GM21360 (cell line): ENCODE measurements at regions not wholly inside any gene's neighbourhood (a gene's known extent, or its start where the extent isn't known, plus 50 kb on each side); places are given as distances from the start of the nearest gene placed in this dataset.
"Not testable (repeated sequence)": the region's sequence is repeated elsewhere in the genome, so short reads cannot be mapped to it uniquely, and the experiment has no call there.

Source experiments
- ATAC-seq: cut with Tn5 transposase; IDR thresholded peaks from one replicate; pipeline ENCODE4 v1.9.1; 2021; ENCODE audit warnings: mild to moderate bottlenecking, moderate library complexity; ENCODE audit not compliant: unreplicated experiment

GRCh38 chr3:75380276-75380771 lies 283.8 kb upstream of the FRG2C start:
- no peak for ATAC-seq

GRCh38 chr3:75384016-75384415 lies 280.1 kb upstream of the FRG2C start:
- not testable (repeated sequence) for ATAC-seq

GRCh38 chr3:75388486-75389124 lies 275.5 kb upstream of the FRG2C start:
- ATAC-seq: not testable (repeated sequence)

GRCh38 chr3:75393288-75393694 lies 270.8 kb upstream of the FRG2C start:
- not testable (repeated sequence) for ATAC-seq

GRCh38 chr3:75394102-75394501 lies 270.0 kb upstream of the FRG2C start:
- not testable (repeated sequence) for ATAC-seq

GRCh38 chr3:75394562-75395360 lies 269.4 kb upstream of the FRG2C start:
- not testable (repeated sequence) for ATAC-seq

- ATAC-seq: no peak
Observed at GRCh38 chr3:75395580-75396315, 268.4 kb upstream of the FRG2C start.

- no peak for ATAC-seq
Observed at GRCh38 chr3:75396316-75396802, 267.8 kb upstream of the FRG2C start.

- not testable (repeated sequence) for ATAC-seq
Observed at GRCh38 chr3:75397486-75397885, 266.6 kb upstream of the FRG2C start.

GRCh38 chr3:75422101-75422945 lies 241.8 kb upstream of the FRG2C start:
- ATAC-seq: not testable (repeated sequence)

- ATAC-seq: not testable (repeated sequence)
Observed at GRCh38 chr3:75425379-75425778, 238.7 kb upstream of the FRG2C start.

- ATAC-seq: not testable (repeated sequence)
Observed at GRCh38 chr3:75427486-75427885, 236.6 kb upstream of the FRG2C start.

- ATAC-seq: not testable (repeated sequence)
Observed at GRCh38 chr3:75427906-75428305, 236.2 kb upstream of the FRG2C start.

- ATAC-seq: not testable (repeated sequence)
Observed at GRCh38 chr3:75429561-75430220, 234.4 kb upstream of the FRG2C start.

- not testable (repeated sequence) for ATAC-seq
Observed at GRCh38 chr3:75430406-75430805, 233.7 kb upstream of the FRG2C start.

- ATAC-seq: not testable (repeated sequence)
Observed at GRCh38 chr3:75431120-75431519, 233.0 kb upstream of the FRG2C start.

- not testable (repeated sequence) for ATAC-seq
Observed at GRCh38 chr3:75432466-75432865, 231.7 kb upstream of the FRG2C start.

GRCh38 chr3:75432885-75433284 lies 231.2 kb upstream of the FRG2C start:
- not testable (repeated sequence) for ATAC-seq

- not testable (repeated sequence) for ATAC-seq
Observed at GRCh38 chr3:75433295-75433694, 230.8 kb upstream of the FRG2C start.
